Psoas muscle (tissue), 7 donors: ENCODE measurements at regions not wholly inside any gene's neighbourhood (a gene's known extent, or its start where the extent isn't known, plus 50 kb on each side); places are given as distances from the start of the nearest gene placed in this dataset.
"Not testable (repeated sequence)": the region's sequence is repeated elsewhere in the genome, so short reads cannot be mapped to it uniquely, and the experiment has no call there.

Source experiments
- ATAC-seq, 4 donors: fragments of 200-7000 bp; cut with Tn5 transposase; one replicate each; pipeline ENCODE4 v1.9.1; 2020; ENCODE audit warnings: moderate library complexity in 3 of 4, mild to moderate bottlenecking in 2 of 4
- DNase-seq, 2 donors: peaks; one replicate each; pipeline ENCODE4 v3.0.0-alpha.2; 2020
- H3K27ac ChIP-seq: fragments of 200-600 bp; one replicate; pipeline ENCODE4 v1.8.0; 2022
- H3K27me3 ChIP-seq, 3 donors: fragments of 200-600 bp in 1 of 3; one replicate each; pipeline versions ENCODE4 v1.6.1 to v1.8.0; 2013 to 2022; ENCODE audit warnings: low read length in 2 of 3, mild to moderate bottlenecking in 2 of 3, moderate library complexity in 1 of 3; ENCODE audit not compliant: insufficient read depth in 3 of 3
- H3K36me3 ChIP-seq, 2 donors: fragments of 200-600 bp in 1 of 2; one replicate each; pipeline versions ENCODE4 v1.6.1 to v1.8.0; 2013 to 2022; ENCODE audit warnings: low read depth in 1 of 2, mild to moderate bottlenecking in 1 of 2, moderate library complexity in 1 of 2; ENCODE audit not compliant: insufficient read depth in 1 of 2
- H3K4me1 ChIP-seq: fragments of 200-600 bp; one replicate; pipeline ENCODE4 v1.8.0; 2022
- H3K4me3 ChIP-seq: fragments of 200-600 bp; one replicate; pipeline ENCODE4 v1.8.0; 2022; ENCODE audit warnings: mild to moderate bottlenecking
- H3K9me3 ChIP-seq: fragments of 200-600 bp; one replicate; pipeline ENCODE4 v1.8.0; 2022
- WGBS, 3 donors: extraction: QIAGEN DNeasy Blood & Tissue Kit; methylation state at CpG; one replicate each; pipeline versions ENCODE4 v1.1.6 to v1.1.7; 2013; 5-methylcytosine and 5-hydroxymethylcytosine counted together
- intact Hi-C, 2 donors: fragments of 100-400 bp; cut with DNase I; formaldehyde crosslinking; loops; one replicate each; pipeline versions ENCODE4 v1.11.0 to v1.14.2; 2022
- TF ChIP-seq, protein P1 (sequence below): fragments of 200-600 bp; IDR thresholded peaks from one replicate; pipeline ENCODE4 v1.8.0; 2022; ENCODE audit warnings: antibody characterized with exemption
- donor health status: healthy with polysubstance abuse.
- donor health status: DM: no; HTN: no; CAD: no; lungs with moderate emphysema.
- donor health status: Bipolar disorder and iron deficiency.
- donor health status: healthy.
- donor health status: DM: yes; HTN: yes; CAD: no.
- donor health status: DM: no; HTN: no; CAD: no.
- donor health status: DM: yes; HTN: yes; CAD: no.

- H3K36me3 ChIP-seq: no peaks in the 10 kb centered on the region
- DNase-seq: no peak
- WGBS, 3 donors: 38 to 62% (median 42%) methylated on average over 1 of the region's 1 CpG
- H3K9me3 ChIP-seq: peaks cover 22% of the 10 kb centered on the region
- no peak overlapping the region for H3K27ac ChIP-seq
- peaks cover 26% of the 10 kb centered on the region for H3K4me1 ChIP-seq
- no peak overlapping the region for H3K4me3 ChIP-seq
- no peak for ATAC-seq
- no peaks in the 10 kb centered on the region for H3K27me3 ChIP-seq
- TF ChIP-seq, protein P1, sequence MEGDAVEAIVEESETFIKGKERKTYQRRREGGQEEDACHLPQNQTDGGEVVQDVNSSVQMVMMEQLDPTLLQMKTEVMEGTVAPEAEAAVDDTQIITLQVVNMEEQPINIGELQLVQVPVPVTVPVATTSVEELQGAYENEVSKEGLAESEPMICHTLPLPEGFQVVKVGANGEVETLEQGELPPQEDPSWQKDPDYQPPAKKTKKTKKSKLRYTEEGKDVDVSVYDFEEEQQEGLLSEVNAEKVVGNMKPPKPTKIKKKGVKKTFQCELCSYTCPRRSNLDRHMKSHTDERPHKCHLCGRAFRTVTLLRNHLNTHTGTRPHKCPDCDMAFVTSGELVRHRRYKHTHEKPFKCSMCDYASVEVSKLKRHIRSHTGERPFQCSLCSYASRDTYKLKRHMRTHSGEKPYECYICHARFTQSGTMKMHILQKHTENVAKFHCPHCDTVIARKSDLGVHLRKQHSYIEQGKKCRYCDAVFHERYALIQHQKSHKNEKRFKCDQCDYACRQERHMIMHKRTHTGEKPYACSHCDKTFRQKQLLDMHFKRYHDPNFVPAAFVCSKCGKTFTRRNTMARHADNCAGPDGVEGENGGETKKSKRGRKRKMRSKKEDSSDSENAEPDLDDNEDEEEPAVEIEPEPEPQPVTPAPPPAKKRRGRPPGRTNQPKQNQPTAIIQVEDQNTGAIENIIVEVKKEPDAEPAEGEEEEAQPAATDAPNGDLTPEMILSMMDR: no peak
- intact Hi-C loops: no loop called here
Observed at GRCh38 chr2:61727746-61728145, 126.1 kb downstream of the FAM161A start.

GRCh38 chr2:61726456-61727209, 127.2 kb downstream of the FAM161A start:
- DNase-seq: no peak
- peaks cover 22% of the 10 kb centered on the region for H3K9me3 ChIP-seq
- peaks cover 37% of the 10 kb centered on the region for H3K4me1 ChIP-seq
- ATAC-seq: peak; percentile 72 to 90 (median 87)
- no peaks in the 10 kb centered on the region for H3K27me3 ChIP-seq
- H3K36me3 ChIP-seq: no peaks in the 10 kb centered on the region
- H3K27ac ChIP-seq: peak overlapping the region; percentile 79
- intact Hi-C loops: no loop called here
- TF ChIP-seq, protein P1: no peak
- 19 to 69% (median 35%) methylated on average over 1 of the region's 1 CpG for WGBS, 3 donors
- no peak overlapping the region for H3K4me3 ChIP-seq

DNA sequence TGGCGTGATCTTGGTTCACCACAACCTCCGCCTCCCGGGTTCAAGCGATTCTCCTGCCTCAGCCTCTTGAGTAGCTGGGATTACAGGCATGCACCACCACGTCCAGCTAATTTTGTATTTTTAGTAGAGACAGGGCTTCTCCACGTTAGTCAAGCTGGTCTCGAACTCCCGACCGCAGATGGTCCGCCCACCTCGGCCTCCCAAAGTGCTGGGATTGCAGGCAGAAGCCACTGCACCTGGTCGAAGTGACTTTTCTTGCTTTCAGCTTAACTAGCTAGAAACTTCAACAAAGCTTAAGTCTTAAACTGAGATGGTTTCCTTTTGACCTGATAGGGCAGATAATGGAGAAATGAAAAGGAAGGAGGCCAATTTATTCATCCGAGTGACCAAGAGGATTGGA, 130.5 kb downstream of the FAM161A start:
- H3K4me3 ChIP-seq, H3K36me3 ChIP-seq, DNase-seq, H3K27me3 ChIP-seq, ATAC-seq: not testable (repeated sequence)
- peaks cover 56% of the 10 kb centered on the region for H3K4me1 ChIP-seq
- WGBS, 3 donors: 69 to 76% (median 73%) methylated on average over 13 of the region's 13 CpGs
- H3K9me3 ChIP-seq: peaks cover 20% of the 10 kb centered on the region
- intact Hi-C loops: loop anchor here (5.0 kb wide), 2 partner anchors 34 to 39 kb away; no protein-coding TSS in a partner anchor
- H3K27ac ChIP-seq: peak overlapping the region; percentile 90

DNA sequence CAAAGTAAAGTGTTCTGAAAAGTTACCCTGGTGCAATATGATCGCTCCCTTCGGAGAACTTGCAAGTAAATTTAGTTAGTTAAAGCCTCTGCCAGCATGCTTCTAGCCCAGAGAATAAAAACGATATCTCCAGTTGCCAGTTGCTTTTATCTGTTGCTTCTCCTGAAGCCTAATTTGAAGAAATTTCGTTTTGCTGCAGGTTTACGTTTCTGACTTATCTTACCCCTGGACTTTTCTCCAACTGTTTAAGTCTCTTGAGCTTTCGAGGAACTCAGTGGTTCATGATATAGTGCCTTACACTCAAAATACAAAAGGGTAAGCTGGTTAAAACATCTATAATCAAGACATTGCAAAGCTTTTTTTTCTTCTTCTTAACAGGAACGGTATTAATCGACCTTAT, 131.1 kb downstream of the FAM161A start:
- ATAC-seq: no peak
- intact Hi-C loops: loop anchor here (5.0 kb wide), 2 partner anchors 35 to 40 kb away; no protein-coding TSS in a partner anchor
- 33 to 41% (median 33%) methylated on average over 8 of the region's 8 CpGs for WGBS, 3 donors
- peak overlapping the region; percentile 33 for H3K4me3 ChIP-seq
- DNase-seq: no peak
- peaks cover 60% of the 10 kb centered on the region for H3K4me1 ChIP-seq
- H3K27ac ChIP-seq: peak overlapping the region; percentile 90
- H3K9me3 ChIP-seq: peaks cover 15% of the 10 kb centered on the region
- no peaks in the 10 kb centered on the region for H3K36me3 ChIP-seq
- TF ChIP-seq, protein P1: no peak
- no peaks in the 10 kb centered on the region for H3K27me3 ChIP-seq

GRCh38 chr2:61722318-61722717, 131.5 kb downstream of the FAM161A start:
- intact Hi-C loops: loop anchor here (5.0 kb wide), 2 partner anchors 35 to 40 kb away; no protein-coding TSS in a partner anchor
- Histone ChIP-seq H3K36me3 (no peaks in the 10 kb centered on the region), H3K4me3 (peak overlapping the region; percentile 33), H3K4me1 (peaks cover 60% of the 10 kb centered on the region), H3K9me3 (peaks cover 10% of the 10 kb centered on the region), H3K27me3 (no peaks in the 10 kb centered on the region), H3K27ac (peak overlapping the region; percentile 90)
- DNase-seq: no peak
- 26 to 30% (median 29%) methylated on average over 1 of the region's 1 CpG for WGBS, 3 donors
- peak; percentile 25 to 72 (median 48) for ATAC-seq
- TF ChIP-seq, protein P1: no peak
